Neural crest cell (in vitro differentiated cells): ENCODE measurements at regions not wholly inside any gene's neighbourhood (a gene's known extent, or its start where the extent isn't known, plus 50 kb on each side); places are given as distances from the start of the nearest gene placed in this dataset.
"Not testable (repeated sequence)": the region's sequence is repeated elsewhere in the genome, so short reads cannot be mapped to it uniquely, and the experiment has no call there.

Source experiments
- DNase-seq: peaks from one replicate; pipeline ENCODE4 v3.0.0; 2021; ENCODE audit warnings: low read depth, mixed read lengths, low spot score
- H3K27ac Mint-ChIP-seq: one replicate; pipeline ENCODE4 v1.8.0; 2021; ENCODE audit warnings: mild to moderate bottlenecking, mixed read lengths; ENCODE audit not compliant: unreplicated experiment
- H3K27me3 Mint-ChIP-seq: 2 replicates; pipeline ENCODE4 v1.8.0; 2021; ENCODE audit warnings: low read depth, mild to moderate bottlenecking, mixed read lengths
- H3K36me3 Mint-ChIP-seq: 2 replicates; pipeline ENCODE4 v1.8.0; 2021; ENCODE audit warnings: low read depth, mild to moderate bottlenecking, mixed read lengths
- H3K4me1 Mint-ChIP-seq: 2 replicates; pipeline ENCODE4 v1.8.0; 2021; ENCODE audit warnings: mixed read lengths
- H3K4me3 Mint-ChIP-seq: one replicate; pipeline ENCODE4 v1.8.0; 2021; ENCODE audit warnings: mild to moderate bottlenecking, mixed read lengths
- H3K9me3 Mint-ChIP-seq: 2 replicates; pipeline ENCODE4 v1.8.0; 2021; ENCODE audit warnings: mixed read lengths
- CTCF ChIP-seq: fragments of 200-600 bp; sonication (generic); conservative IDR thresholded peaks from 2 replicates; pipeline ENCODE4 v1.5.0; 2021; ENCODE audit warnings: antibody characterized with exemption, mild to moderate bottlenecking

- Mint-ChIP-seq H3K27ac (no peak overlapping the region), H3K36me3 (peaks cover 54% of the 10 kb centered on the region), H3K4me3 (no peak overlapping the region), H3K9me3 (peaks cover 29% of the 10 kb centered on the region), H3K4me1 (no peaks in the 10 kb centered on the region), H3K27me3 (no peaks in the 10 kb centered on the region)
- no peak for TF ChIP-seq CTCF
- no peak for DNase-seq
Observed at GRCh38 chr17:63286254-63286653, 159.9 kb downstream of the CYB561 start.

GRCh38 chr17:63287006-63287405 is 159.1 kb downstream of the CYB561 start:
- not testable (repeated sequence) for H3K4me3 Mint-ChIP-seq, H3K4me1 Mint-ChIP-seq, DNase-seq, H3K27me3 Mint-ChIP-seq, H3K27ac Mint-ChIP-seq
- peaks cover 29% of the 10 kb centered on the region for H3K9me3 Mint-ChIP-seq
- peaks cover 50% of the 10 kb centered on the region for H3K36me3 Mint-ChIP-seq

GRCh38 chr17:63289931-63290330 is 156.2 kb downstream of the CYB561 start:
- H3K4me3 Mint-ChIP-seq, result no peak overlapping the region
- H3K9me3 Mint-ChIP-seq, result peaks cover 17% of the 10 kb centered on the region
- H3K36me3 Mint-ChIP-seq, result peaks cover 41% of the 10 kb centered on the region
- no peak for DNase-seq
- H3K4me1 Mint-ChIP-seq, result peaks cover 5% of the 10 kb centered on the region
- H3K27me3 Mint-ChIP-seq, result no peaks in the 10 kb centered on the region
- TF ChIP-seq CTCF, result no peak
- H3K27ac Mint-ChIP-seq, result no peak overlapping the region

- DNase-seq, result no peak
- peaks cover 13% of the 10 kb centered on the region for H3K9me3 Mint-ChIP-seq
- H3K27ac Mint-ChIP-seq, result no peak overlapping the region
- peaks cover 6% of the 10 kb centered on the region for H3K4me1 Mint-ChIP-seq
- H3K27me3 Mint-ChIP-seq, result no peaks in the 10 kb centered on the region
- TF ChIP-seq CTCF, result no peak
- H3K4me3 Mint-ChIP-seq, result no peak overlapping the region
- H3K36me3 Mint-ChIP-seq, result peaks cover 38% of the 10 kb centered on the region
Observed at GRCh38 chr17:63290351-63290750, 155.8 kb downstream of the CYB561 start.

GRCh38 chr17:63290784-63291183 is 155.3 kb downstream of the CYB561 start:
- no peak for DNase-seq
- Mint-ChIP-seq H3K36me3 (peaks cover 36% of the 10 kb centered on the region), H3K27me3 (no peaks in the 10 kb centered on the region), H3K9me3 (peaks cover 10% of the 10 kb centered on the region), H3K4me3 (no peak overlapping the region), H3K27ac (no peak overlapping the region), H3K4me1 (peaks cover 8% of the 10 kb centered on the region)
- no peak for TF ChIP-seq CTCF

GRCh38 chr17:63291258-63291657 is 154.8 kb downstream of the CYB561 start:
- no peak for TF ChIP-seq CTCF
- H3K27me3 Mint-ChIP-seq, result no peaks in the 10 kb centered on the region
- no peak overlapping the region for H3K27ac Mint-ChIP-seq
- H3K9me3 Mint-ChIP-seq, result peaks cover 12% of the 10 kb centered on the region
- no peak overlapping the region for H3K4me3 Mint-ChIP-seq
- H3K4me1 Mint-ChIP-seq, result peaks cover 8% of the 10 kb centered on the region
- no peak for DNase-seq
- peaks cover 40% of the 10 kb centered on the region for H3K36me3 Mint-ChIP-seq
